ENCODE measurements at regions not wholly inside any gene's neighbourhood (a gene's known extent, or its start where the extent isn't known, plus 50 kb on each side); places are given as distances from the start of the nearest gene placed in this dataset.
"Not testable (repeated sequence)": the region's sequence is repeated elsewhere in the genome, so short reads cannot be mapped to it uniquely, and the experiment has no call there.

DNA sequence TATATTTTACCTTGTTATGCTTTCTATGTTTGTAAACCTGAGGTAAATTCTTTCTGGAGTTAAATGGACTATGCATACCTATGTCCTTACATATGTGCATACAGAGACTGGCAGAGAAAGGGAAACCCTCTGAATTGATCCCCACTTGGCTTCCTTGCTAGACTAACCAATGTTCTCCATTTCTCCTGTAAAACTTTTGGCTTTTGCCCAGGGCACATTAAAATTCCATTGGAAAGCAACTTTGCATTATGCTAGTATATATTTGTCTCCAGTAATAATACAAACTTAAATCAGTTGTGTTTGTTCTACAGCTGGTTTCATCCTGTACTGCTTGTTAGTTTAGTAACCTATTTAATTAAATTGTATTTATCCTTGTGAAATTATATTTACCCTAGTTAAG, 646.0 kb upstream of the MARCKS start:
- no peak overlapping the region for H3K4me3 ChIP-seq (ENCODE audit: low read depth, low read length)
- TF ChIP-seq POLR2A (IDR thresholded peaks at IDR 0.05; ENCODE audit: extremely low read depth, insufficient read length) (no peak), MYC (IDR thresholded peaks at IDR 0.05; ENCODE audit: low read depth, low read length) (no peak)
- TF ChIP-seq, protein P1, sequence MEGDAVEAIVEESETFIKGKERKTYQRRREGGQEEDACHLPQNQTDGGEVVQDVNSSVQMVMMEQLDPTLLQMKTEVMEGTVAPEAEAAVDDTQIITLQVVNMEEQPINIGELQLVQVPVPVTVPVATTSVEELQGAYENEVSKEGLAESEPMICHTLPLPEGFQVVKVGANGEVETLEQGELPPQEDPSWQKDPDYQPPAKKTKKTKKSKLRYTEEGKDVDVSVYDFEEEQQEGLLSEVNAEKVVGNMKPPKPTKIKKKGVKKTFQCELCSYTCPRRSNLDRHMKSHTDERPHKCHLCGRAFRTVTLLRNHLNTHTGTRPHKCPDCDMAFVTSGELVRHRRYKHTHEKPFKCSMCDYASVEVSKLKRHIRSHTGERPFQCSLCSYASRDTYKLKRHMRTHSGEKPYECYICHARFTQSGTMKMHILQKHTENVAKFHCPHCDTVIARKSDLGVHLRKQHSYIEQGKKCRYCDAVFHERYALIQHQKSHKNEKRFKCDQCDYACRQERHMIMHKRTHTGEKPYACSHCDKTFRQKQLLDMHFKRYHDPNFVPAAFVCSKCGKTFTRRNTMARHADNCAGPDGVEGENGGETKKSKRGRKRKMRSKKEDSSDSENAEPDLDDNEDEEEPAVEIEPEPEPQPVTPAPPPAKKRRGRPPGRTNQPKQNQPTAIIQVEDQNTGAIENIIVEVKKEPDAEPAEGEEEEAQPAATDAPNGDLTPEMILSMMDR (IDR thresholded peaks at IDR 0.05; ENCODE audit: low read depth, low read length), result no peak
- TF ChIP-seq, protein P2, sequence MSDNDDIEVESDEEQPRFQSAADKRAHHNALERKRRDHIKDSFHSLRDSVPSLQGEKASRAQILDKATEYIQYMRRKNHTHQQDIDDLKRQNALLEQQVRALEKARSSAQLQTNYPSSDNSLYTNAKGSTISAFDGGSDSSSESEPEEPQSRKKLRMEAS (IDR thresholded peaks at IDR 0.05; ENCODE audit: low read depth, low read length), result no peak
- DNase-seq (ENCODE audit: low read depth), result no peak

DNA sequence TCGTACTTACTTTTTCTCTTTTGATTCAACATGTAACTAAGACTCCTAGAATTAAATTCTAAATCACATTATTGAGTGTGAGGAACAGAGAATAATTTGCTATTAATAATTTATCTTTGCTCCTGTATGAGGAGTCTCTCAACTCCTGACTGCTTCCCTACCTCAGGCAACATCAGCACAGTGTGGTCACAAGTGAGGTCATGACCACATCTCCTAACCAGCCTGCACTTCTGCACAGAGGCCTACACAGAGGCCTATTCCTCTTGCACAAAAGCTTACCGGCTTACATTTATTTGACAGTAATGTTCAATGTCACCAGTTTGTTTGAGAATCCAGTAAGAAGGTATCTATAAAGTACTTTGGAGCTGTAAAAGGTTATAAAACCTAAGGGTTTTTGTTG, 637.4 kb upstream of the MARCKS start:
- TF ChIP-seq, protein P1 (IDR thresholded peaks at IDR 0.05; ENCODE audit: low read depth, low read length), result no peak
- TF ChIP-seq, protein P2 (IDR thresholded peaks at IDR 0.05; ENCODE audit: low read depth, low read length), result no peak
- no peak for TF ChIP-seq MYC (IDR thresholded peaks at IDR 0.05; ENCODE audit: low read depth, low read length)
- TF ChIP-seq POLR2A (IDR thresholded peaks at IDR 0.05; ENCODE audit: extremely low read depth, insufficient read length), result no peak
- peak; percentile 30 for DNase-seq (ENCODE audit: low read depth)
- no peak overlapping the region for H3K4me3 ChIP-seq (ENCODE audit: low read depth, low read length)

DNA sequence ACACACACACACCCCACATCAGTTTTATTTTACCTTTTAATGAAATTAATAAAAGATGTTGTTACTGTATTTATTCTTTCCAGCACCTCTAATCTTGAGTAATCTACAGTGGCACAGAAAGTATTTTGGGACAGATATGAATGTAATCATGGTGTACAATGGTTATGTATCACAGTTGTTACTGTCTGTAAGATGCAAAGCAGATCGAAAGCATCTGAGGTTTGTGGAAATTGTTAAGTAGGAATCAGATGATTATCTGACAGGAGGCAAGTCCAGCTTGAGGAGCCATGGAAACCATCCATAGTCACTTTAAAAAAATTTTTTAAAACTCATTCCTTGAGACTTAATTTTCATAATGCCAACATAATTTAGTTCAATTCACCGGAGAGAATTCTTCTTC, 636.3 kb upstream of the MARCKS start:
- DNase-seq (ENCODE audit: low read depth), result no peak
- no peak for TF ChIP-seq MYC (IDR thresholded peaks at IDR 0.05; ENCODE audit: low read depth, low read length)
- TF ChIP-seq, protein P2 (IDR thresholded peaks at IDR 0.05; ENCODE audit: low read depth, low read length), result no peak
- H3K4me3 ChIP-seq (ENCODE audit: low read depth, low read length), result no peak overlapping the region

DNA sequence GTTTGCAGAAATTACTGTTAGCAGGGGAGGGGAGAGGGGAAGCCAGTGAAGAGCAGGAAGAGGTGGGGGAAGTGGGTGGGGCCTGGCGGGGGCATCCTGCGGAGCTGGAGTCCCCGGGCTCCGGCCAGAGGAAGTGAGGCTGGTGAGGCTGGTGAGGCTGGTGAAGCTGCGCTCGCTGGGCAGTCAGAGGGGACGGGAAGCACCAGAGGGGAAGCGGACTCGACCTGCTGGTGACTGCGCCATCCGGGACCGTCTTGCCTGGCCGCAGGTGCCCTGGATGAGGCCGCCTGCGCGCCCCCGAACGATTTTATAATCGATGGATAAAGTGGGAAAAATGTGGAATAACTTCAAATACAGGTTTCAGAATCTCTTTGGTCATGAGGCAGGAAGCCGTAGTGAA, 635.3 kb upstream of the MARCKS start:
- no peak for TF ChIP-seq POLR2A (IDR thresholded peaks at IDR 0.05; ENCODE audit: extremely low read depth, insufficient read length)
- peak; percentile 25 for DNase-seq (ENCODE audit: low read depth)
- H3K4me3 ChIP-seq (ENCODE audit: low read depth, low read length), result no peak overlapping the region

DNA sequence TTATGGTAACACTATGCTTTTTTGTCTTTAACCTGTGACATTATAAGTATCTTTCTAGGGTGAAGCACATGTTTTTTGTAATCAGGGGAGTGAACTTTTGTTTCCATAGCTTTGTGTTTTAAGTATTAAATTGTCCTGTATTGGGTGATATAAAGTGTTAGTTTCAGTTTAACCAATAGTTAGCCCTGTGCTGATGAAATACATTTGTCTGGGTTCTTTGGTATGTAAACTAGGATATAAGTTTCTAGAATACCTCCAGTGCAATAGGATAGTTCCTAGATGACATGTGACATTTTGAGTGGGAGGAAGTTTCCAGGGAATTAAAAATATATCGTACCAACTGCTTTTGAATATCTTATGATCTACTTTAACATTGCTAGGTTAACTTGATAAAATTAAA, 611.0 kb upstream of the MARCKS start:
- H3K4me3 ChIP-seq (ENCODE audit: low read depth, low read length), result no peak overlapping the region
- no peak for DNase-seq (ENCODE audit: low read depth)
- no peak for TF ChIP-seq POLR2A (IDR thresholded peaks at IDR 0.05; ENCODE audit: extremely low read depth, insufficient read length)
- TF ChIP-seq MYC (IDR thresholded peaks at IDR 0.05; ENCODE audit: low read depth, low read length), result no peak
- TF ChIP-seq, protein P2 (IDR thresholded peaks at IDR 0.05; ENCODE audit: low read depth, low read length), result no peak
- TF ChIP-seq, protein P1 (IDR thresholded peaks at IDR 0.05; ENCODE audit: low read depth, low read length), result no peak

DNA sequence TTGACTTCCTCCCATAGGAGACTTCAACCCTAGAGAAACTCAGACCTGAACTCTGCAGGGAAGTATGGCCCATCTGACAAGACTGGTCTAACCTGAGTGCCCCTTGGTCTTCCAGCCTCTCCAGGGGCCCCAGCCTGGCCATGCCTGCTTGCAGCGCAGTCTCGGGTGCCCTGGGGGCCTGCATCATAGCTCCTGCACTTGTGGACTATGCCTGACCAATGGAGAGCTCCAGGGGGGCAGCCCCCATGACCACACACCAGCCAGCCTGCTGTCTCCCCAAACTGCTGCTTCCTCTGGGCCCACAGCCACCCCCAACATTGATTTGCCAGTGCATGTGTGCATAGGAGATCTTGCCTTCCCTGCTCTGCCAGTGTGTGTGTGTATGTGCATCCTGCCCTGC, 608.6 kb upstream of the MARCKS start:
- no peak for TF ChIP-seq POLR2A (IDR thresholded peaks at IDR 0.05; ENCODE audit: extremely low read depth, insufficient read length)
- TF ChIP-seq, protein P2 (IDR thresholded peaks at IDR 0.05; ENCODE audit: low read depth, low read length), result no peak
- no peak for TF ChIP-seq MYC (IDR thresholded peaks at IDR 0.05; ENCODE audit: low read depth, low read length)
- no peak for DNase-seq (ENCODE audit: low read depth)
- no peak overlapping the region for H3K4me3 ChIP-seq (ENCODE audit: low read depth, low read length)

DNA sequence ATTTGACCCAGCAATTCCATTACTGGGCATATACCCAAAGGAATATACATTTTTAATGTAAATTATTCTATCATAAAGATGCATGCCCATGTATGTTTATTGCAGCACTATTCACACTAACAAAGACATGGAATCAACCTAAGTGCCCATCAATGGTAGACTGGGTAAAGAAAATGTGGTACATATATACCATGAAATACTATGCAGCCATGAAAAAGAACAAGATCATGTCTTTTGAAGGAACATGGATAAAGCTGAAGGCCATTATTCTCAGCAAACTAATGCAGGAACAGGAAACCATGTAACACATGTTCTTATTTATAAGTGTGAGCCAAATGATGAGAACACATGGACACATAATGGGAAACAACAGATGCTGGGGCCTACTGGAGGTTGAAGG, 603.0 kb upstream of the MARCKS start:
- H3K4me3 ChIP-seq (ENCODE audit: low read depth, low read length); DNase-seq (ENCODE audit: low read depth): not testable (repeated sequence)

DNA sequence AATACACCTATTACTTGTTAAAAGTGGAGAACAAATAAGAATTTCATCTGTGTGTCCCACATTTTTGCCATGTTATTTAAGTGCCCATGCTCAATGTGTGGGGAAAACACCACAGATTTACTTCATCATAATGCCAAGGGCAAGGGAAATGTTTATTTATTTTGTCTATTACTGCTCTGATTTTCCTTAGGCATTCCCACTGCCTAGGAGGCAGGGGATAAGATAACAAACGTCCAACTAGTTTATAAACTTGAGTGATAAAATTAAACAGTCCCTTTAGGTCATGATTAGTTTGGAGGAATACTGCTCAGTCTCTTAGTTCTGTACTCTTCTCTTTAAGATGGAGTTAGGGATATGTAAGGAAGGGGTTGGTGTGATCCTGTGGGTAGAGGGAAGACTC, 598.4 kb upstream of the MARCKS start:
- DNase-seq (ENCODE audit: low read depth), result no peak
- TF ChIP-seq, protein P2 (IDR thresholded peaks at IDR 0.05; ENCODE audit: low read depth, low read length), result no peak
- TF ChIP-seq POLR2A (IDR thresholded peaks at IDR 0.05; ENCODE audit: extremely low read depth, insufficient read length) (no peak), MYC (IDR thresholded peaks at IDR 0.05; ENCODE audit: low read depth, low read length) (no peak)
- TF ChIP-seq, protein P1 (IDR thresholded peaks at IDR 0.05; ENCODE audit: low read depth, low read length), result no peak
- H3K4me3 ChIP-seq (ENCODE audit: low read depth, low read length), result no peak overlapping the region

All from NB4 (cell line).